ENCODE measurements at regions not wholly inside any gene's neighbourhood (a gene's known extent, or its start where the extent isn't known, plus 50 kb on each side); places are given as distances from the start of the nearest gene placed in this dataset.

DNA sequence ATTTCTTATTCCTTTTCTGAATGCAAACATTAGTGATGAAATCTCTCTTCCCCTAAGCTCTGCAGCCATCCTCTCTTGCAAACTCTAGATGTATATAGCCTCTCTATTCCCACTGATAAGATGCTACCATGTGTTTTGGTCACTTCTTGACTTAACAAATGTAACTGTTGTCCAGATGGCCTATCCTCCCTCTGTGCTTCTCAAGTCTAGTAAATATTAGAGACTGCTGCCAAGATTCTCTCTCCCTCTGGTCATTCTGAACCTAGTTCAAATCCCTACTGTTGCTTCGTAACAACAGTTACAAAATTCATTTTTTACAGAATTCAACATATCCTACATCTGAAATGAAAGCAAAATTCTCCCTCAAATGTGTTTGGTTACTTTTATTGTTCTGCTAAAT is 156.6 kb downstream of the TXNL1 start:
- TF ChIP-seq TAF1 (IDR thresholded peaks at IDR 0.05; ENCODE audit: borderline replicate concordance, low read depth, low read length) = no peak
- no peak for TF ChIP-seq POLR2A (IDR thresholded peaks at IDR 0.05; ENCODE audit: low read depth, low read length)

Data from GM12892 (cell line).